ENCODE measurements at regions not wholly inside any gene's neighbourhood (a gene's known extent, or its start where the extent isn't known, plus 50 kb on each side); places are given as distances from the start of the nearest gene placed in this dataset.

DNA sequence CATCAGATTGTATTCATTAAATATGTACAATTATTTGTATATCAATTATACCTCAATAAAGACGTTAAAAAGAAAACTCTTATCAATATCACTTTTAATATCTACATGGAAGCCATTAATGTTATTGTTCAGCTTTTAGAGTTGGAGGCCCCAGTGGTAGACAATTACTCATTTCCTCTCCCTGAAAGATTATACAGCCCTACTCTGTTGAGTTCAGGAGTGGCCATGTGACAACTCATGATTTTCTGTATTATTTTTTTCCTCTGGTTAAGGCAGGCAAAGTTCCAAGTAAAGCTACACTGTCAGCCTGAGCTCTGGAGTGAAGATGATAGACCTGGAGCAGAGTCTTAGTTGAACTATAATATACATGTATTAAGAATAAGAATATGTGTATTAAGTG lies 247.9 kb upstream of the B3GALT2 start:
- TF ChIP-seq, protein P1, sequence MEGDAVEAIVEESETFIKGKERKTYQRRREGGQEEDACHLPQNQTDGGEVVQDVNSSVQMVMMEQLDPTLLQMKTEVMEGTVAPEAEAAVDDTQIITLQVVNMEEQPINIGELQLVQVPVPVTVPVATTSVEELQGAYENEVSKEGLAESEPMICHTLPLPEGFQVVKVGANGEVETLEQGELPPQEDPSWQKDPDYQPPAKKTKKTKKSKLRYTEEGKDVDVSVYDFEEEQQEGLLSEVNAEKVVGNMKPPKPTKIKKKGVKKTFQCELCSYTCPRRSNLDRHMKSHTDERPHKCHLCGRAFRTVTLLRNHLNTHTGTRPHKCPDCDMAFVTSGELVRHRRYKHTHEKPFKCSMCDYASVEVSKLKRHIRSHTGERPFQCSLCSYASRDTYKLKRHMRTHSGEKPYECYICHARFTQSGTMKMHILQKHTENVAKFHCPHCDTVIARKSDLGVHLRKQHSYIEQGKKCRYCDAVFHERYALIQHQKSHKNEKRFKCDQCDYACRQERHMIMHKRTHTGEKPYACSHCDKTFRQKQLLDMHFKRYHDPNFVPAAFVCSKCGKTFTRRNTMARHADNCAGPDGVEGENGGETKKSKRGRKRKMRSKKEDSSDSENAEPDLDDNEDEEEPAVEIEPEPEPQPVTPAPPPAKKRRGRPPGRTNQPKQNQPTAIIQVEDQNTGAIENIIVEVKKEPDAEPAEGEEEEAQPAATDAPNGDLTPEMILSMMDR (conservative IDR thresholded peaks at IDR 0.05; ENCODE audit: low read length): no peak
- no peak for TF ChIP-seq EZH2phosphoT487 (IDR thresholded peaks at IDR 0.05; ENCODE audit: borderline replicate concordance)
- H3K4me2 ChIP-seq (ENCODE audit: low read depth, low read length, poor library complexity, severe bottlenecking): no peak overlapping the region

DNA sequence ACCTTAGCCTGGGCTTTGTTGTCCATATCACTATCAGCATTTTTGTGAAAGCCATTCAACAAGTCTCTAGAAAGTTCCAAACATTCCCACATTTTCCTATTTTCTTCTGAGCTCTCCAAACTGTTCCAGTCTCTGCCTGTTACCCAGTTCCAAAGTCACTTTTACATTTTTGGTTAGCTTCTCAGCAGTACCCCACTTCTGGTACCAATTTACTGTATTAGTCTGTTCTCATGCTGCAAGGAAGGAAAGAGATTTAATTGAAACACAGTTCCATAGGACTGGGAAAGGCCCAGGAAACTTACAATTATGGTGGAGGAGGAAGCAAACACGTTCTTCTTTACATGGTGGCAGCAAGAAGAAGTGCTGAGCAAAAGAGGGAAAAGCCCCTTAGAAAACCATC lies 247.2 kb upstream of the B3GALT2 start:
- Histone ChIP-seq H3K79me2 (ENCODE audit: insufficient read depth, low read length) (no peaks in the 10 kb centered on the region), H3K9me2 (replicated peaks; ENCODE audit: low read depth, low read length) (no peaks in the 10 kb centered on the region), H3K4me2 (ENCODE audit: low read depth, low read length, poor library complexity, severe bottlenecking) (no peak overlapping the region), H3K9me3 (ENCODE audit: insufficient read depth, low read depth, low read length) (peaks cover 15% of the 10 kb centered on the region; the same call in 1 of the 2 replicates), H3K27me3 (ENCODE audit: insufficient read depth, low read length, poor library complexity, severe bottlenecking) (no peaks in the 10 kb centered on the region), H4K20me1 (ENCODE audit: insufficient read depth, low read length, poor library complexity, severe bottlenecking) (no peaks in the 10 kb centered on the region), H3K36me3 (ENCODE audit: insufficient read depth, low read length) (no peaks in the 10 kb centered on the region), H3K9ac (ENCODE audit: low read depth, low read length, poor library complexity, severe bottlenecking) (no peak overlapping the region), H2AFZ (ENCODE audit: low read length) (no peak overlapping the region), H3K4me1 (ENCODE audit: insufficient read depth, low read length, poor library complexity, severe bottlenecking) (no peaks in the 10 kb centered on the region), H3F3A (ENCODE audit: low read depth) (no peaks in the 10 kb centered on the region), H3K4me3 (ENCODE audit: low read length, poor library complexity, severe bottlenecking) (no peak overlapping the region)
- no peak for TF ChIP-seq EZH2phosphoT487 (IDR thresholded peaks at IDR 0.05; ENCODE audit: borderline replicate concordance)

More for the DNA sequence above, 247.9 kb upstream of the B3GALT2 start:
- Histone ChIP-seq H3K27me3 (ENCODE audit: insufficient read depth, low read length, poor library complexity, severe bottlenecking) (no peaks in the 10 kb centered on the region), H3K79me2 (ENCODE audit: insufficient read depth, low read length) (no peaks in the 10 kb centered on the region), H2AFZ (ENCODE audit: low read length) (no peak overlapping the region), H3K36me3 (ENCODE audit: insufficient read depth, low read length) (no peaks in the 10 kb centered on the region), H3K4me3 (ENCODE audit: low read length, poor library complexity, severe bottlenecking) (no peak overlapping the region), H3K9me3 (ENCODE audit: insufficient read depth, low read depth, low read length) (peaks cover 15% of the 10 kb centered on the region; the same call in 1 of the 2 replicates), H3F3A (ENCODE audit: low read depth) (no peaks in the 10 kb centered on the region), H3K4me1 (ENCODE audit: insufficient read depth, low read length, poor library complexity, severe bottlenecking) (no peaks in the 10 kb centered on the region), H3K9ac (ENCODE audit: low read depth, low read length, poor library complexity, severe bottlenecking) (no peak overlapping the region), H4K20me1 (ENCODE audit: insufficient read depth, low read length, poor library complexity, severe bottlenecking) (no peaks in the 10 kb centered on the region), H3K9me2 (replicated peaks; ENCODE audit: low read depth, low read length) (no peaks in the 10 kb centered on the region)

DNA sequence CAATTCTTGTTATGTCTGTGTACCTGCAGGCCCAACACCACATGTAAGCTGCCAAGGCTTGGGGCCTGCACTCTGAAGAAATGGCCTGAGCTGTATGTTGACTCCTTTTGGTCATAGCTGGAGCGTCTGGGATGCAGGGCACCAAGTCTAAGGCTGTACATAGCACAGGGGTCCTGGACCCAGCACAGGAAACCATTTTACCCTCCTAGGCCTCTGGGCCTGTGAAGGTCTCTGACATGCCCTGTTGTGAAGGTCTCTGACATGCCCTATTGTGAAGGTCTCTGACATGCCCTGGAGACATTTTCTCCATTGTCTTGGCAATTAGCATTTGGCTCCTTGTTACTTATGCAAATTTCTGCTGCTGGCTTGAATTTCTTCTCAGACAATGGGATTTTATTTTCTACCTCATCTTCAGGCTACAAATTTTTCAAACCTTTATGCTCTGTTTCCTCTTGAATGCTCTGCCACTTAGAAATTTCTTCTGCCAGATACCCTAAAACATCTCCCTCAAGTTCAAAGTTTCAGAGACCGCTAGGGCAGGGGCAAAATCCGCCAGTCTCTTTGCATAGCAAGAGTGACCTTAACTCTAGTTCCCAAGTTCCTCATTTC lies 246.7 kb upstream of the B3GALT2 start:
- no peak overlapping the region for H2AFZ ChIP-seq (ENCODE audit: low read length)
- no peak overlapping the region for H3K9ac ChIP-seq (ENCODE audit: low read depth, low read length, poor library complexity, severe bottlenecking)
- H3K9me2 ChIP-seq (replicated peaks; ENCODE audit: low read depth, low read length): no peaks in the 10 kb centered on the region
- H3K36me3 ChIP-seq (ENCODE audit: insufficient read depth, low read length): no peaks in the 10 kb centered on the region
- TF ChIP-seq, protein P1 (conservative IDR thresholded peaks at IDR 0.05; ENCODE audit: low read length): no peak
- no peak for TF ChIP-seq EZH2phosphoT487 (IDR thresholded peaks at IDR 0.05; ENCODE audit: borderline replicate concordance)
- H3K4me2 ChIP-seq (ENCODE audit: low read depth, low read length, poor library complexity, severe bottlenecking): no peak overlapping the region
- H4K20me1 ChIP-seq (ENCODE audit: insufficient read depth, low read length, poor library complexity, severe bottlenecking): no peaks in the 10 kb centered on the region
- H3K79me2 ChIP-seq (ENCODE audit: insufficient read depth, low read length): no peaks in the 10 kb centered on the region
- H3K4me1 ChIP-seq (ENCODE audit: insufficient read depth, low read length, poor library complexity, severe bottlenecking): no peaks in the 10 kb centered on the region
- H3F3A ChIP-seq (ENCODE audit: low read depth): no peaks in the 10 kb centered on the region
- peaks cover 15% of the 10 kb centered on the region; the same call in 1 of the 2 replicates for H3K9me3 ChIP-seq (ENCODE audit: insufficient read depth, low read depth, low read length)
- H3K27me3 ChIP-seq (ENCODE audit: insufficient read depth, low read length, poor library complexity, severe bottlenecking): no peaks in the 10 kb centered on the region
- H3K4me3 ChIP-seq (ENCODE audit: low read length, poor library complexity, severe bottlenecking): no peak overlapping the region

Data from Loucy (cell line).